K562 (cell line): ENCODE measurements at regions not wholly inside any gene's neighbourhood (a gene's known extent, or its start where the extent isn't known, plus 50 kb on each side); places are given as distances from the start of the nearest gene placed in this dataset.

Experiments
- E2F3 ChIP-seq: fragments of 250-450 bp; sonication (Bioruptor Pico); IDR thresholded peaks from 2 replicates; pipeline ENCODE4 v1.4.0; 2020; ENCODE audit warnings: mild to moderate bottlenecking
- RAD21 ChIP-seq, 2 experiments: fragments of 250-450 bp in 1 of 2; fragments of 450-650 bp in 1 of 2; sonication (Bioruptor Pico) in 1 of 2; formaldehyde crosslinking in 1 of 2; IDR thresholded peaks in 1 of 2; conservative IDR thresholded peaks in 1 of 2; 2 replicates each; pipeline versions ENCODE4 v1.4.0 to v1.8.0; 2020 to 2022; ENCODE audit warnings: mild to moderate bottlenecking in 2 of 2, moderate library complexity in 1 of 2
- SAFB ChIP-seq: fragments of 200-400 bp; formaldehyde crosslinking; IDR thresholded peaks from 2 replicates; pipeline ENCODE4 v1.6.1; 2017; ENCODE audit warnings: low read depth, low read length, borderline replicate concordance
- SMAD2 ChIP-seq: fragments of 150-350 bp; IDR thresholded peaks from 2 replicates; pipeline ENCODE4 v1.6.1; 2014; ENCODE audit warnings: low read depth, mild to moderate bottlenecking, low read length
- ZNF316 ChIP-seq: fragments of 450-650 bp; IDR thresholded peaks from 2 replicates; pipeline ENCODE4 v1.6.1; 2016
- TF ChIP-seq, protein P1 (sequence below): fragments of 250-450 bp; sonication (Bioruptor Pico); IDR thresholded peaks from 2 replicates; pipeline ENCODE4 v1.4.0; 2020; ENCODE audit warnings: borderline replicate concordance
- TF ChIP-seq, protein P2 (sequence below): sonication (generic); formaldehyde crosslinking; IDR thresholded peaks from 2 replicates; pipeline ENCODE4 v1.5.0; 2020; ENCODE audit warnings: missing genetic modification reagents
- TF ChIP-seq, protein P3 (sequence below): fragments of 250-450 bp; sonication (Bioruptor Pico); IDR thresholded peaks from 2 replicates; pipeline ENCODE4 v1.5.0; 2021; ENCODE audit warnings: mild to moderate bottlenecking, borderline replicate concordance
- TF ChIP-seq, protein P4 (sequence below): fragments of 450-650 bp; IDR thresholded peaks from 2 replicates; pipeline ENCODE4 v1.6.1; 2016; ENCODE audit warnings: missing biosample characterization, missing genetic modification characterization
- TF ChIP-seq, protein P5 (sequence below): fragments of 250-450 bp; sonication (Bioruptor Pico); IDR thresholded peaks from 2 replicates; pipeline ENCODE4 v1.4.0; 2020

DNA sequence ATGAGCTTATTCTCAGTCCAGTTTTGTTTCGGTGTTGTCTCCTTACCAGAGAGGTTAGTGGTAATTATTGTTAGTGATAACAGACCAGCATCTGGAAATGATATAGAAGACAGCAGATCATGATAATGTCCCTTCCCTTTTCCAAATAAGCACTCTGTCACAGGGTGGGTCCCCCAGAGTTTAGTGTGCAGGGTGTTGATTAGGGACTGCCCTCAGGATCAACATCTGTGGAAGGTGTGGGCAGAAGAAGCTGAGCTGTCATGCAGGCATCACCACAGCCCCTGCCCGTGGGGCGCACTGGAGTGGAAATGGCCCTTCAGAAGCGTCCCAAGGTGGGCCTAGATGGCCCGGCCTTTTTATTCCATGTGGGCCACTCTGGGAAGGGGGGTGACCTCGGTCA lies 67.6 kb upstream of the DTNBP1 start (continued):
- TF ChIP-seq, protein P1, sequence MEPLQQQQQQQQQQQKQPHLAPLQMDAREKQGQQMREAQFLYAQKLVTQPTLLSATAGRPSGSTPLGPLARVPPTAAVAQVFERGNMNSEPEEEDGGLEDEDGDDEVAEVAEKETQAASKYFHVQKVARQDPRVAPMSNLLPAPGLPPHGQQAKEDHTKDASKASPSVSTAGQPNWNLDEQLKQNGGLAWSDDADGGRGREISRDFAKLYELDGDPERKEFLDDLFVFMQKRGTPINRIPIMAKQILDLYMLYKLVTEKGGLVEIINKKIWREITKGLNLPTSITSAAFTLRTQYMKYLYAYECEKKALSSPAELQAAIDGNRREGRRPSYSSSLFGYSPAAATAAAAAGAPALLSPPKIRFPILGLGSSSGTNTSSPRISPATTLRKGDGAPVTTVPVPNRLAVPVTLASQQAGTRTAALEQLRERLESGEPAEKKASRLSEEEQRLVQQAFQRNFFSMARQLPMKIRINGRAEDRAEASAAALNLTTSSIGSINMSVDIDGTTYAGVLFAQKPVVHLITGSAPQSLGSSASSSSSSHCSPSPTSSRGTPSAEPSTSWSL (CRISPR knock-in tag): no peak
- TF ChIP-seq, protein P2, sequence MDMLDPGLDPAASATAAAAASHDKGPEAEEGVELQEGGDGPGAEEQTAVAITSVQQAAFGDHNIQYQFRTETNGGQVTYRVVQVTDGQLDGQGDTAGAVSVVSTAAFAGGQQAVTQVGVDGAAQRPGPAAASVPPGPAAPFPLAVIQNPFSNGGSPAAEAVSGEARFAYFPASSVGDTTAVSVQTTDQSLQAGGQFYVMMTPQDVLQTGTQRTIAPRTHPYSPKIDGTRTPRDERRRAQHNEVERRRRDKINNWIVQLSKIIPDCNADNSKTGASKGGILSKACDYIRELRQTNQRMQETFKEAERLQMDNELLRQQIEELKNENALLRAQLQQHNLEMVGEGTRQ (CRISPR knock-in tag): no peak
- TF ChIP-seq, protein P3, sequence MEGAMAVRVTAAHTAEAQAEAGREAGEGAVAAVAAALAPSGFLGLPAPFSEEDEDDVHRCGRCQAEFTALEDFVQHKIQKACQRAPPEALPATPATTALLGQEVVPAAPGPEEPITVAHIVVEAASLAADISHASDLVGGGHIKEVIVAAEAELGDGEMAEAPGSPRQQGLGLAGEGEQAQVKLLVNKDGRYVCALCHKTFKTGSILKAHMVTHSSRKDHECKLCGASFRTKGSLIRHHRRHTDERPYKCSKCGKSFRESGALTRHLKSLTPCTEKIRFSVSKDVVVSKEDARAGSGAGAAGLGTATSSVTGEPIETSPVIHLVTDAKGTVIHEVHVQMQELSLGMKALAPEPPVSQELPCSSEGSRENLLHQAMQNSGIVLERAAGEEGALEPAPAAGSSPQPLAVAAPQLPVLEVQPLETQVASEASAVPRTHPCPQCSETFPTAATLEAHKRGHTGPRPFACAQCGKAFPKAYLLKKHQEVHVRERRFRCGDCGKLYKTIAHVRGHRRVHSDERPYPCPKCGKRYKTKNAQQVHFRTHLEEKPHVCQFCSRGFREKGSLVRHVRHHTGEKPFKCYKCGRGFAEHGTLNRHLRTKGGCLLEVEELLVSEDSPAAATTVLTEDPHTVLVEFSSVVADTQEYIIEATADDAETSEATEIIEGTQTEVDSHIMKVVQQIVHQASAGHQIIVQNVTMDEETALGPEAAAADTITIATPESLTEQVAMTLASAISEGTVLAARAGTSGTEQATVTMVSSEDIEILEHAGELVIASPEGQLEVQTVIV: no peak
- TF ChIP-seq RAD21 (CRISPR knock-in tag; conservative IDR thresholded peaks at IDR 0.05 in 1 of 2, IDR thresholded peaks at IDR 0.05 in 1 of 2) (no peak), SAFB (no peak), E2F3 (CRISPR knock-in tag) (no peak), SMAD2 (no peak), ZNF316 (no peak; the same call in 1 of the 2 replicates)
- TF ChIP-seq, protein P4, sequence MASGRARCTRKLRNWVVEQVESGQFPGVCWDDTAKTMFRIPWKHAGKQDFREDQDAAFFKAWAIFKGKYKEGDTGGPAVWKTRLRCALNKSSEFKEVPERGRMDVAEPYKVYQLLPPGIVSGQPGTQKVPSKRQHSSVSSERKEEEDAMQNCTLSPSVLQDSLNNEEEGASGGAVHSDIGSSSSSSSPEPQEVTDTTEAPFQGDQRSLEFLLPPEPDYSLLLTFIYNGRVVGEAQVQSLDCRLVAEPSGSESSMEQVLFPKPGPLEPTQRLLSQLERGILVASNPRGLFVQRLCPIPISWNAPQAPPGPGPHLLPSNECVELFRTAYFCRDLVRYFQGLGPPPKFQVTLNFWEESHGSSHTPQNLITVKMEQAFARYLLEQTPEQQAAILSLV (tag): no peak
- TF ChIP-seq, protein P5, sequence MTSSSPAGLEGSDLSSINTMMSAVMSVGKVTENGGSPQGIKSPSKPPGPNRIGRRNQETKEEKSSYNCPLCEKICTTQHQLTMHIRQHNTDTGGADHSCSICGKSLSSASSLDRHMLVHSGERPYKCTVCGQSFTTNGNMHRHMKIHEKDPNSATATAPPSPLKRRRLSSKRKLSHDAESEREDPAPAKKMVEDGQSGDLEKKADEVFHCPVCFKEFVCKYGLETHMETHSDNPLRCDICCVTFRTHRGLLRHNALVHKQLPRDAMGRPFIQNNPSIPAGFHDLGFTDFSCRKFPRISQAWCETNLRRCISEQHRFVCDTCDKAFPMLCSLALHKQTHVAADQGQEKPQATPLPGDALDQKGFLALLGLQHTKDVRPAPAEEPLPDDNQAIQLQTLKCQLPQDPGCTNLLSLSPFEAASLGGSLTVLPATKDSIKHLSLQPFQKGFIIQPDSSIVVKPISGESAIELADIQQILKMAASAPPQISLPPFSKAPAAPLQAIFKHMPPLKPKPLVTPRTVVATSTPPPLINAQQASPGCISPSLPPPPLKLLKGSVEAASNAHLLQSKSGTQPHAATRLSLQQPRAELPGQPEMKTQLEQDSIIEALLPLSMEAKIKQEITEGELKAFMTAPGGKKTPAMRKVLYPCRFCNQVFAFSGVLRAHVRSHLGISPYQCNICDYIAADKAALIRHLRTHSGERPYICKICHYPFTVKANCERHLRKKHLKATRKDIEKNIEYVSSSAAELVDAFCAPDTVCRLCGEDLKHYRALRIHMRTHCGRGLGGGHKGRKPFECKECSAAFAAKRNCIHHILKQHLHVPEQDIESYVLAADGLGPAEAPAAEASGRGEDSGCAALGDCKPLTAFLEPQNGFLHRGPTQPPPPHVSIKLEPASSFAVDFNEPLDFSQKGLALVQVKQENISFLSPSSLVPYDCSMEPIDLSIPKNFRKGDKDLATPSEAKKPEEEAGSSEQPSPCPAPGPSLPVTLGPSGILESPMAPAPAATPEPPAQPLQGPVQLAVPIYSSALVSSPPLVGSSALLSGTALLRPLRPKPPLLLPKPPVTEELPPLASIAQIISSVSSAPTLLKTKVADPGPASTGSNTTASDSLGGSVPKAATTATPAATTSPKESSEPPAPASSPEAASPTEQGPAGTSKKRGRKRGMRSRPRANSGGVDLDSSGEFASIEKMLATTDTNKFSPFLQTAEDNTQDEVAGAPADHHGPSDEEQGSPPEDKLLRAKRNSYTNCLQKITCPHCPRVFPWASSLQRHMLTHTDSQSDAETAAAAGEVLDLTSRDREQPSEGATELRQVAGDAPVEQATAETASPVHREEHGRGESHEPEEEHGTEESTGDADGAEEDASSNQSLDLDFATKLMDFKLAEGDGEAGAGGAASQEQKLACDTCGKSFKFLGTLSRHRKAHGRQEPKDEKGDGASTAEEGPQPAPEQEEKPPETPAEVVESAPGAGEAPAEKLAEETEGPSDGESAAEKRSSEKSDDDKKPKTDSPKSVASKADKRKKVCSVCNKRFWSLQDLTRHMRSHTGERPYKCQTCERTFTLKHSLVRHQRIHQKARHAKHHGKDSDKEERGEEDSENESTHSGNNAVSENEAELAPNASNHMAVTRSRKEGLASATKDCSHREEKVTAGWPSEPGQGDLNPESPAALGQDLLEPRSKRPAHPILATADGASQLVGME: no peak
